ENCODE measurements at regions not wholly inside any gene's neighbourhood (a gene's known extent, or its start where the extent isn't known, plus 50 kb on each side); places are given as distances from the start of the nearest gene placed in this dataset.
A peak's percentile ranks its signal among the peaks of the same experiment; 100 is the strongest.

- DNase-seq: no peak
Measured at GRCh38 chr17:79469646-79470045, 141.2 kb downstream of the RBFOX3 start.

DNA sequence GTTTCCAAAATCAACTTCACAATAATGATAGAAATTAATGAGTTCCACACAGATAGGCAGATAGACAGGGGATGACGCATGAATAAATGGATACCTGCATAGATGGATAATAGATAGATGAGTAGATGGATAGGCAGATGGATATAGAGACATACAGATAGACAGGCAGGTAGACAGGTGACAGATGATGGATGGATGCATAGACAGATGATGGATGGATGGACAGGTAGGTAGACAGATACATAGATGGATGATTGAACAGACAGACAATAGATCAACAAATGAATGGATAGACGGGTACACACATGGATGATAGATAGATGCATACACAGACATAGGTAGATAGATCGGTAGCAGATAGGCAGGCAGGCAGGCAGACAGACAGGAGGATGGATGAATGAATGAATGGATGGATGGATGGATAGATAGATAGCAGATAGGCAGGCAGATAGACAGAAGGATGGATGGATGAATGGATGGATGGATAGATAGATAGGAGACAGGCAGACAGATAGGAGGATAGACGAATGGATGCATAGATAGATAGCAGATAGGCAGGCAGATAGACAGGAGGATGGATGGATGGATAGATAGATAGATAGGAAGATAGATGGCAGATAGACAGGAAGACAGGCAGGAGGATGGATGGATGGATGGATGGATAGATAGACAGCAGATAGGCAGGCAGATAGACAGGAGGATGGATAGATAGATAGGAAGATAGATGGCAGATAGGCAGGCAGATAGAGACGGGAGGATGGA, 142.5 kb downstream of the RBFOX3 start:
- DNase-seq: no peak

- DNase-seq: no peak
Measured at GRCh38 chr17:79466562-79467350, 144.1 kb downstream of the RBFOX3 start.

DNA sequence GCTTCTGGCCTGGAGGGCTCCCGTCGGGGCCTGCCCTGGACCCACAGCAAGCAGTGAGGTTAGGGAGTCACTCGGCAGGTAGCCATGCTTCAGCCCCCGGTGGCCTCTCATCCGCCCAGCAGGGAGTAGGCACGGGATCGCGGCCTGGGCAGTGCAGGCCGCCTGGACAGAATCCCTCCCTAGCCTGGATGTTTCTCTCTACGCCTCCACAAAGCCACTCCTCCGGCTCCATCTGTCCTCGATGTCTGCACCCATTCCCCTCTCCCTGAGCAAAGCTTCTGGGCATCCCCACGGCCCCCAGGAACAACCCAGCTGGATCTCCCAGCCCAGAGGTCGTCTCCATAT, 145.2 kb downstream of the RBFOX3 start:
- DNase-seq: no peak

DNA sequence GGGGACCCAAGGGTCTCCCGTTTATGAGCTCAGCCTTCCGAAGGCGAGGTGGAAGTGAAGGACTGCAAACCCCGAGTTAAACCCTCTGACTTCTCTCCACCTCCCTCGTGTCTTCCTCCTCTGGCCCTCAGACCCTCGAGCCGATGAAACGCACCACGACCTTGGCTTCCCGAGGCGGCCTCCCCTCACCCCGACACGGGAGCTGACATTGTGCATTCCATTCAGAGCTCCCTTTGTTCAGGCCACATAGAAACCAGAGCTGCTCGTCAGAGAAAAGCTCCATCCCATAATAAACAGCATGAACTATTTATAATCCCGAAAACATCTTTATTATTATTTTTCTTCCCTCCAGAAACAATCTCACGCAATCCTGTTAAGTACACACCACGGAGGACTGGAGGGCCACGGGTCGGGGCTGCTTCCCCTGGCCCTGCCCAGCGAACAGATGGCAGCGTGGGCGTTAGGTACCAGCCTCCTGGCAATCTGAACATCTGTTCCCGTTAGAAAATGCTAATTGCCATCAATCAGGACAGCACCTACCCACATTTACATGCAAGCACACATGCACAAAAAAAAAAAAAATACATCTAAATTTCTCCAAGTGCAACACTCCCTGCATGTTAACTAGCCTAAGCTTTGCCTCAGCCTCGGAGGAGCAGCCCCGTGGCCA, 145.7 kb downstream of the RBFOX3 start:
- peak in 2 of 14 donors; percentile 4 to 81 for DNase-seq

GRCh38 chr17:79464318-79465010, 146.4 kb downstream of the RBFOX3 start:
- peak in 1 of 14 donors; percentile 82 for DNase-seq

- no peak for DNase-seq
Measured at GRCh38 chr17:79463421-79464317, 147.2 kb downstream of the RBFOX3 start.

DNA sequence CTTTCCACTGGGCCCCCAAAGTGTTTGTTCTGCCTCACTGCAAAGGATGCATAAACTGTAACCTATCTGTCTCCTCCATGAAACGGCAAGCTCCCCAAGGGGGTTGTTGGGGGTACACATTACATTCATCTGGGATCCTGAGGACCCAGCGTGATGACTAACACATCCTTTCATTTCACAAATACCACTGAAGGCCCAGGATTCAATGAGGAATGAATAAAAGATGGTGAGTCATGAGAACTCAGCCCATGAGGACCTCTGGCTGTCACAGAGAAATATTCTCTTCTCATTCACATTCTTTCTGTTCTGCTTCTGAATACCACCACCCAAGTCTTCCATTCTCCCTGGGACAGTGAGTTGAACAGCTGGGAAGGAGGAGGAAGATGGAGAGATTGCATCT, 149.8 kb downstream of the RBFOX3 start:
- no peak for DNase-seq

DNA sequence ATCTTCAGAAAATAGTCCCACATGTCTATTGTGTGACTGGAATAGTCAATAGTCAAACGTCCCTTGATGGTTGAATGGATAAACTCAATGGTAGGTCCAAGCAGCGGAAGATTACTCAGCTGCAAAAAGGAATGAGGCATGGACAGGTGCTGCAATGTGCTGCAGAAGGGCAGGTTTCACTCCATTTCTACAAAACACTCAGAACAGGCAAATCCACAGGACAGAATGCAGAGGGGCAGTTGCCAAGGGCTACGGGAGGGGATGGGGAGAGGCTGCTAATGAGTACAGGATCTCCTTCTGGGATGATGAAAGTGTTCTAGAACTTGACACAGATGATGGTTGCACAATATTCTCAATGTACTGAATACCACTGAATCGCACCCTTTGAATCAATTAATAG, 151.0 kb downstream of the RBFOX3 start:
- DNase-seq: peak in 1 of 14 donors; percentile 70

GRCh38 chr17:79459003-79459655, 151.7 kb downstream of the RBFOX3 start:
- peak in 4 of 14 donors; percentile 6 to 97 (median 26) for DNase-seq

DNA sequence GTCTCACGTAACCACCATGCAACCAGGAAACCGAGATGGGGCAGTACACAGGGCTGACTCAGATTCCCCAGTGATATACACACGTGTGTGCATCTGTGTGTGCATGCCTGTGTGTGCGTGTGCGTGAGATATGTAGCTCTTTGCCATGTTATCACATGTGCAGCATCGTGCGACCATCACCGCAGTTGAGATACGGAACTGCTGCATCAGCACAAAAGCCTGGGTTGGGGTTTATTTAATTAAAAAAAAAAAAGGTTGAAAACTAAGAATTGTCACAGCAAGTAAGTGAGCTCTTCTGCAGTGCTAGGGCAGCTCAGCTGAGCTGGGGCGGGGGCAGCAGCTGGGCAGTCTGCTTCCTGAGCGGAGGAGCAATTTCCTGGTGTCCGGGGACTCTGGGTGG, 152.5 kb downstream of the RBFOX3 start:
- DNase-seq: no peak

GRCh38 chr17:79457889-79458288, 153.0 kb downstream of the RBFOX3 start:
- peak in 1 of 14 donors; percentile 58 for DNase-seq

- DNase-seq: no peak
Measured at GRCh38 chr17:79457376-79457775, 153.5 kb downstream of the RBFOX3 start.

DNA sequence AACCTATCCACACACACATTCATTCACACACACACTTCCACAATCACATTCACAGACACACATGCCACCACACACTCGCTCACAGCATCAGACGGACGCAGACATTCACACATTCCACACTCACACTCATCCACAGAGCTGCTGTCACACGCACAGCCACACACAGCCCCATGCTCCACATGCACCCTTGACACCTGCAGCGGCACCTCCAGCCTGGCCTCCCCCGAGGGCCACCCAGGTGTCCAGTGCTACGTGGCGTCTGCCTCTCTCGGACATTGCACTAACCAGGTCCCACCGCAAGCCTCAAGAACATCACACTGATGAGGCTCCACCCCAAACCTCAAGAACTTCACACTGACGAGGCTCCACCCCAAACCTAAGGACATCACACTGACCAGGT, 155.2 kb downstream of the RBFOX3 start:
- DNase-seq: no peak

- DNase-seq: no peak
Measured at GRCh38 chr17:79454826-79455225, 156.0 kb downstream of the RBFOX3 start.

DNA sequence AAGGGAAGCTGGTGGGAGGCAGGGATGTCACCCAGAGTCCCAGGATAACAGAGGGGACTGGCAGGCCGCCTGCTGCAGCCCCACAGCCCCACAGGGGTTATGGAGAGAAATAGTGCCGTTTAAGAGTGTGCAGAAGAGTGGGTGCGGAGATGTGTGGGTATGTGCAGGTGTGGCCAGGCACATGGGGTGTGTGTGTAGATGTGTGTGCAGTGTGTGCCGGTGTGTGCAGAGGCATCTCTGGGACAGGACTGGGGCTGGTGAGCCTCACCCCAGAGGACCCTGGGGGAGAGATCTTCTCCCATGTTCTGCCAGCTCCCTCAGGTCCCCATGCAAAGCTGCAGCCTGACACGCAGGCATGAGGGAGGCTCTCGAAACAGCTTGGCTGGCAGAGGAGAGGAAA, 157.4 kb downstream of the RBFOX3 start:
- no peak for DNase-seq

DNA sequence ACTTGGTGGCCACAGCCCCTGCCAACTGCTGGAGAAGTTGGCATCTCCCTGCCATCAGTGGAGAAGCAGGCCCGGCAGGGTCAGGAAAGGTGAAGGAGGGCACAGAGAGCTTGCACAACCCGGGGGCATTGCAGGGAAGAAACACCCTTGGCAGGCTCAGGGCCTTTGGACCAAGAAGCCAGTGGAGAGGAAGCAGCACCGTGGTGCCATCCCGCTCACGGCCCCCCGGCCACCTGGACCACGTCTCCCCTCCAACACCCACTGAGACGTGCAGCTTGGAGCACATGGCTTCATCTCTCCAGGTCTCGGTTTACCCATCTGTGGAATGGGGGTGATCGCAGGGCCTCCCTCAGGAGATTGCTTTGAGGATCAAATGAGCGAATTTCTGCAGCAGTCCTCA, 158.1 kb downstream of the RBFOX3 start:
- DNase-seq: no peak

GRCh38 chr17:79451167-79451566, 159.7 kb downstream of the RBFOX3 start:
- no peak for DNase-seq

DNA sequence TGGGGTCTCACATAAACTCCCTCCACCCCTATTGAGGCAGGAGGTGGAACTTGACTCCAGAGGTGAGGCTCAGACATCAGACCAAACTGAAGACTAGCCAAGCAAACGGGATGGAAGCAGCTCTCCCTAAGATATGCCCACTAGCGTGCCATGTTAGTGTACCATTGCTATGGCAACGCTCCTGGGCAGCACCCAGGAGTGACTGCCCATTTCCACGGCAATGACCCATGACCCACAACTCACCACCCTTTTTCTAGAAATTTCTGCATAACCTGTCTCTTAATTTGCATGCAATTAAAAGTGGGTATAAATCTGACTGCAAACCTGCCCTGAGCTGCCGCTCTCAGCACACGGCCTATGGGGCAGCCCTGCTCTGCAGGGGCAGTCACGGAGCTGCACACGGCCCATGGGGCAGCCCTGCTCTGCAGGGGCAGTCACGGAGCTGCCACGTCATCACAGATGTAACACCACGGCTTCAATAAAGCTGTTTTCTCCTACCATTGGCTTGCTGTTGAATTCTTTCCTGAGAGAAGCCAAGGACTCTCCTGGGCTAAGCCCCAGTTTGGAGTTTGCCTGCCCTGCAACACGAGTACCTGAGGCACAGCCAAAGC, 164.3 kb downstream of the RBFOX3 start:
- DNase-seq: no peak

DNA sequence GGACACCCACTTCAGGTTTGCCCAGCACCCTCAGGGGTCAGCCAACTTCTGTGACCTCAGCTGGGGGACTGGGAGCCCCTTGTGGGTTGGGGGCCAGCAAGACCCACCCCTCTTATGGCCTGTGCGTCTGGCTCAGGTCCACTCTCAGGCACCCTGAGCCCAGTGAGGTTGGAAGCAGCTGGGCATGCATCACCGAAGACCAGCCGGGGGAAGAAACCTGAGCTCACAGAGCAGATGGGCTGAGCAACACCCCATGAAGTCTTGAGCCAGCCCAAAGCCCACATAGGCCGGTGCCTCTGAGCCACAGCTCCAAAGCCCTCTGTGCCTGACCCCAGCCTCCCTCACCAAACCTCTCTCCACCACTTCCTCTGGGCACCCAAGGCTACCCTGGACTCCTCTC, 166.7 kb downstream of the RBFOX3 start:
- no peak for DNase-seq

DNA sequence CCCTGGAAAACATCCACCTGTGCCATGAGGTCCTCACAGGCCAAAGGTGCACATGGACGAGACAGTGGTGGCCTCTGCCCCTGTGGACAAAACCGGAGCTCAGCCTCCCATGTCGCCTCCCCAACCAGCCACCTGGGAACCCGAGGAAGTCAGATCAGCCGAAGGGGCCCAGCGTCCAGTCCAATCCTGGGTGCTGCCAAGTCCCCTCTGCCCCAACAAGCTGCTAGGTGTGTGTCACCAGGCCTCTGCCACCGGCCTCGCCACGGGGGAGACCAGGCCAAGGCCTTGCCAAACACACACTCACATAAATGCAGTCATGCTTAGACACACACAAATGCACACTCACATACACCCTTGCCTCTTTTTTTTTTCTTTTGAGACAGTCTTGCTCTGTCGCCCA, 167.8 kb downstream of the RBFOX3 start:
- DNase-seq: no peak
